ENCODE measurements at regions not wholly inside any gene's neighbourhood (a gene's known extent, or its start where the extent isn't known, plus 50 kb on each side); places are given as distances from the start of the nearest gene placed in this dataset.

DNA sequence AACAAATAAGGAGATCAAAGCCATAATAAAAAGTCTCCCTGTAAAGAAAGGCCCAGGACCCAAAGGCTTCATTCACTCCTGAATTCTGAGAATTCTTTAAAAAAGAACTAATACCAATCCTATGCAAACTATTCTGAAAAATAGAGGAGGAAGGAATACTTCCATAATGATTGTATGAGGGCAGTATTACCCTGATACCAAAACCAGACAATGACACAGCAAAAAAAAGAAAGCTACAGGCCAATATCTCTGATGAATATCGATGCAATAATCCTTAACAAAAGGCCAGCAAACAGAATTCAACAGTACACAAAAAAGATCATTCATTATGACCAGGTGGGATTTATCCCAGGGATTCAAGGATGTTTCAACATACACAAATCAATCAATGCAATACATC is 457.8 kb upstream of the FBXO33 start:
- H2BK120ac ChIP-seq (ENCODE audit: low read depth, low read length, poor library complexity, severe bottlenecking): no peak overlapping the region
- TF ChIP-seq, protein P1, sequence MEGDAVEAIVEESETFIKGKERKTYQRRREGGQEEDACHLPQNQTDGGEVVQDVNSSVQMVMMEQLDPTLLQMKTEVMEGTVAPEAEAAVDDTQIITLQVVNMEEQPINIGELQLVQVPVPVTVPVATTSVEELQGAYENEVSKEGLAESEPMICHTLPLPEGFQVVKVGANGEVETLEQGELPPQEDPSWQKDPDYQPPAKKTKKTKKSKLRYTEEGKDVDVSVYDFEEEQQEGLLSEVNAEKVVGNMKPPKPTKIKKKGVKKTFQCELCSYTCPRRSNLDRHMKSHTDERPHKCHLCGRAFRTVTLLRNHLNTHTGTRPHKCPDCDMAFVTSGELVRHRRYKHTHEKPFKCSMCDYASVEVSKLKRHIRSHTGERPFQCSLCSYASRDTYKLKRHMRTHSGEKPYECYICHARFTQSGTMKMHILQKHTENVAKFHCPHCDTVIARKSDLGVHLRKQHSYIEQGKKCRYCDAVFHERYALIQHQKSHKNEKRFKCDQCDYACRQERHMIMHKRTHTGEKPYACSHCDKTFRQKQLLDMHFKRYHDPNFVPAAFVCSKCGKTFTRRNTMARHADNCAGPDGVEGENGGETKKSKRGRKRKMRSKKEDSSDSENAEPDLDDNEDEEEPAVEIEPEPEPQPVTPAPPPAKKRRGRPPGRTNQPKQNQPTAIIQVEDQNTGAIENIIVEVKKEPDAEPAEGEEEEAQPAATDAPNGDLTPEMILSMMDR (conservative IDR thresholded peaks at IDR 0.05): no peak
- WGBS (ENCODE audit: extremely low coverage, insufficient read length, low lambda C conversion rate): no CpG with 5 or more reads among the region's 1 CpG
- Mint-ChIP-seq H3K27ac (no peak overlapping the region; a peak in 1 of 7 replicates), H3K9me3 (peaks cover 6 to 18% of the 10 kb centered on the region in 2 experiments; a peak in 4 of 5 replicates), H3K27me3 (ENCODE audit: low read depth) (no peaks in the 10 kb centered on the region), H3K36me3 (ENCODE audit: insufficient read depth in 1 of 3, low read depth in 3 of 3) (peaks cover 0 to 9% (median 0%) of the 10 kb centered on the region in 3 experiments; a peak in 5 of 7 replicates), H3K4me1 (no peaks in the 10 kb centered on the region), H3K4me3 (no peak overlapping the region)
- no peak overlapping the region for H3K23ac ChIP-seq (ENCODE audit: insufficient read length, low read depth, low read length)
- no peak overlapping the region for H4K91ac ChIP-seq (ENCODE audit: insufficient read length, low read depth, low read length)
- H4K20me1 ChIP-seq (ENCODE audit: control insufficient read depth, insufficient read depth, insufficient read length): no peaks in the 10 kb centered on the region
- H3K4me1 ChIP-seq (ENCODE audit: insufficient read depth, low read length): no peaks in the 10 kb centered on the region
- H2BK15ac ChIP-seq (ENCODE audit: low read depth, low read length): no peak overlapping the region
- H4K5ac ChIP-seq (ENCODE audit: insufficient read length, low read depth, low read length): no peak overlapping the region
- H3K14ac ChIP-seq (ENCODE audit: insufficient read depth, low read length): no peak overlapping the region
- no peak overlapping the region for H3T11ph ChIP-seq (ENCODE audit: low read length)
- H3K27me3 ChIP-seq (ENCODE audit: insufficient read depth, low read length): no peaks in the 10 kb centered on the region
- DNase-seq: no peak
- H2BK5ac ChIP-seq (ENCODE audit: insufficient read length, low read length): no peak overlapping the region
- H4K8ac ChIP-seq (replicated peaks; ENCODE audit: insufficient read length, low read depth, low read length): no peak overlapping the region
- H3K9ac ChIP-seq (ENCODE audit: extremely low read depth, insufficient read length, low read length): no peak overlapping the region
- no peaks in the 10 kb centered on the region for H3K9me3 ChIP-seq (ENCODE audit: control insufficient read depth, low read depth, low read length)
- no peak overlapping the region for H2AK5ac ChIP-seq (ENCODE audit: insufficient read length, low read length)
- H3K4ac ChIP-seq (ENCODE audit: low read depth, low read length): no peak overlapping the region
- H3K56ac ChIP-seq (ENCODE audit: insufficient read length, low read depth, low read length): no peak overlapping the region
- no peak overlapping the region for H3K27ac ChIP-seq (ENCODE audit: insufficient read length, low read depth, low read length)
- H3K23me2 ChIP-seq (ENCODE audit: insufficient read length, low read depth, low read length, poor library complexity, severe bottlenecking): no peaks in the 10 kb centered on the region
- H2BK12ac ChIP-seq (ENCODE audit: insufficient read length, low read depth, low read length): no peak overlapping the region
- no peak overlapping the region for H2AFZ ChIP-seq (ENCODE audit: low read length)
- H3K4me2 ChIP-seq (ENCODE audit: insufficient read depth, insufficient read length, low read length): no peak overlapping the region
- H2BK20ac ChIP-seq (ENCODE audit: low read depth, low read length, poor library complexity, severe bottlenecking): no peak overlapping the region
- H3K79me1 ChIP-seq (ENCODE audit: insufficient read depth, low read depth, low read length, poor library complexity, severe bottlenecking): no peaks in the 10 kb centered on the region
- no peak overlapping the region for H3K18ac ChIP-seq (ENCODE audit: insufficient read length, low read depth, low read length)
- H3K79me2 ChIP-seq (ENCODE audit: insufficient read depth, low read length): no peaks in the 10 kb centered on the region
